Testis (tissue), 2 donors: ENCODE measurements at regions not wholly inside any gene's neighbourhood (a gene's known extent, or its start where the extent isn't known, plus 50 kb on each side); places are given as distances from the start of the nearest gene placed in this dataset.

ENCODE experiments used
- CTCF ChIP-seq, 3 experiments: fragments of 450-650 bp in 2 of 3; fragments of 200-600 bp in 1 of 3; sonication (generic) in 1 of 3; IDR thresholded peaks; one replicate each; pipeline ENCODE4 v1.5.1; 2016 to 2019; ENCODE audit warnings: antibody characterized with exemption in 3 of 3, mild to moderate bottlenecking in 2 of 3, moderate library complexity in 1 of 3
- POLR2A ChIP-seq: fragments of 450-650 bp; IDR thresholded peaks from one replicate; pipeline ENCODE4 v1.6.1; 2017; ENCODE audit warnings: antibody characterized with exemption, mild to moderate bottlenecking, moderate library complexity

- TF ChIP-seq CTCF (IDR thresholded peaks at IDR 0.05) (no peak), POLR2A (no peak)
Measured at GRCh38 chr19:56983804-56984203, 136.0 kb upstream of the USP29 start.
